Ishikawa (cell line): ENCODE measurements at regions not wholly inside any gene's neighbourhood (a gene's known extent, or its start where the extent isn't known, plus 50 kb on each side); places are given as distances from the start of the nearest gene placed in this dataset.

ENCODE experiments used
- CEBPB ChIP-seq: IDR thresholded peaks from 2 replicates; pipeline ENCODE4 v1.6.1; 2012
- CREB1 ChIP-seq: IDR thresholded peaks from 2 replicates; pipeline ENCODE4 v1.6.1; 2012; ENCODE audit warnings: low read depth
- EGR1 ChIP-seq: IDR thresholded peaks from 2 replicates; pipeline ENCODE4 v1.6.1; 2012
- EP300 ChIP-seq: IDR thresholded peaks from 2 replicates; pipeline ENCODE4 v1.6.1; 2012; ENCODE audit warnings: borderline replicate concordance
- FOXM1 ChIP-seq: IDR thresholded peaks from 2 replicates; pipeline ENCODE4 v1.6.1; 2012; ENCODE audit warnings: low read depth, borderline replicate concordance
- NFIC ChIP-seq: IDR thresholded peaks from 2 replicates; pipeline ENCODE4 v1.6.1; 2012
- RAD21 ChIP-seq: IDR thresholded peaks from 2 replicates; pipeline ENCODE4 v1.6.1; 2012; ENCODE audit warnings: low read depth
- TAF1 ChIP-seq: IDR thresholded peaks from 2 replicates; pipeline ENCODE4 v1.6.1; 2012; ENCODE audit warnings: low read depth, mild to moderate bottlenecking
- TCF12 ChIP-seq: IDR thresholded peaks from 2 replicates; pipeline ENCODE4 v1.6.1; 2012; ENCODE audit warnings: low read depth
- TEAD4 ChIP-seq: IDR thresholded peaks from 2 replicates; pipeline ENCODE4 v1.6.1; 2012
- YY1 ChIP-seq: IDR thresholded peaks from 2 replicates; pipeline ENCODE4 v1.6.1; 2012; ENCODE audit warnings: low read depth
- ZBTB7A ChIP-seq: IDR thresholded peaks from 2 replicates; pipeline ENCODE4 v1.6.1; 2012; ENCODE audit warnings: low read depth
- TF ChIP-seq, protein P1 (sequence below): IDR thresholded peaks from 2 replicates; pipeline ENCODE4 v1.6.1; 2012
- TF ChIP-seq, protein P2 (sequence below): IDR thresholded peaks from 2 replicates; pipeline ENCODE4 v1.6.1; 2012; ENCODE audit warnings: low read depth, mild to moderate bottlenecking
- TF ChIP-seq, protein P3 (sequence below): IDR thresholded peaks from 2 replicates; pipeline ENCODE4 v1.6.1; 2012

DNA sequence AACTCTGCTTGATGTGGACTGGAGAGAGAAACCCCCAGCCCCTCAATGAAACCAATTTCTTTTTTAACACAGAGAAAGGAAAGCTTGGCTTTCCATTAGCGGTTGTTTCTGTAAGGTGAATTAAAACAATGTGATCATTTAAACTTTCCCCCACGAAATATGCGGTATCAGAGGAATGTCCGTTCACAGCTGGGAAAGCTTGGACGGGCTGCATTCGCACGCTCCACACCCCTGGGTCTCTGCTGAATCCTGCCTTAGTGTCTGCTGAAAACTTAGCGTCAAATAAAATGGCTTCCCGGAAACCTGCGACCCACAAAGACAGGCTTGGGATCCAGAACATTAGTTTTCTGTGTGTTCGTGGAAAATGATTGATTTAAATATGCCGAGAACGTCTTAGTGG lies 71.7 kb downstream of the C16orf95 start:
- TF ChIP-seq CREB1: no peak
- no peak for TF ChIP-seq EP300
- no peak for TF ChIP-seq NFIC
- no peak for TF ChIP-seq YY1
- no peak for TF ChIP-seq TAF1
- TF ChIP-seq TEAD4: no peak
- no peak for TF ChIP-seq CEBPB
- no peak for TF ChIP-seq FOXM1
- TF ChIP-seq, protein P1, sequence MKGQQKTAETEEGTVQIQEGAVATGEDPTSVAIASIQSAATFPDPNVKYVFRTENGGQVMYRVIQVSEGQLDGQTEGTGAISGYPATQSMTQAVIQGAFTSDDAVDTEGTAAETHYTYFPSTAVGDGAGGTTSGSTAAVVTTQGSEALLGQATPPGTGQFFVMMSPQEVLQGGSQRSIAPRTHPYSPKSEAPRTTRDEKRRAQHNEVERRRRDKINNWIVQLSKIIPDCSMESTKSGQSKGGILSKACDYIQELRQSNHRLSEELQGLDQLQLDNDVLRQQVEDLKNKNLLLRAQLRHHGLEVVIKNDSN: no peak
- no peak for TF ChIP-seq ZBTB7A
- no peak for TF ChIP-seq RAD21
- no peak for TF ChIP-seq TCF12

DNA sequence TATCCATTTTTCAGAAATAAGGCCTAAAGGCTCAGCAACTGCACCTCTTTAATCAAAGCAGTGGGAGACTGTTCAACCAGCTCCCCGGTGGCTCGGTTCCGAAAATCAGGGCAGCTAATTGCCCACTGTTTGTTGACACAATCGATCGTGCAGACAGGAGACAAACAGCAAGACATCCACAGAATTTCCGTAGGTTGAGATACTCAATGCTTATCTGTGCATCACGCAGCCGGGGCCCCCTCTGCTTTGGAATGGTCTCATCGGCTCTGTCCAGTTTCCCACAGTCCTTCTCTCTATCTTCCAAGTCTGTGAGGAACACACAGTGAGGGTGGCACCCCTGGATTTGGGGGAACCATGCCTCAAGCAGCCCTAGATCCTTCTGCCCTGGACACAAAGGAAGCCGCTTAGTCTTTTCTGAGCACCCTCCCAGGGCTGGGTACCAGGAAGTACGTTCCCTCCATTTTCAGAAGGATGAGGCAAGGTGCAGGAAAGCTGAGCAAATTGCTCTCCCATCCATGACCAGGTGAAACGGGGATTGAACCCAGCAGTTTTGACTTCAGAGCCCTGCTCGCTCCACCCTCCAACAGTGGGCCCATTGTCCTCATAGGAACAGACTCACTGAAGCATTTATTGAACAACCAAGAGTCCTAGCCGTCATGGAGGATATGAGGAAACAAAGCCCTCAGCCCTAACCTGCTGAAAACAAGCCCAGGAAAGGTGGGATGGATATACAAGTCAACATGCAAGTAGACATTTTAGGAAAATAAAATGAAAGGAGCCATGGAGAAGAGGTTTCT lies 70.7 kb downstream of the C16orf95 start:
- no peak for TF ChIP-seq CREB1
- TF ChIP-seq, protein P2, sequence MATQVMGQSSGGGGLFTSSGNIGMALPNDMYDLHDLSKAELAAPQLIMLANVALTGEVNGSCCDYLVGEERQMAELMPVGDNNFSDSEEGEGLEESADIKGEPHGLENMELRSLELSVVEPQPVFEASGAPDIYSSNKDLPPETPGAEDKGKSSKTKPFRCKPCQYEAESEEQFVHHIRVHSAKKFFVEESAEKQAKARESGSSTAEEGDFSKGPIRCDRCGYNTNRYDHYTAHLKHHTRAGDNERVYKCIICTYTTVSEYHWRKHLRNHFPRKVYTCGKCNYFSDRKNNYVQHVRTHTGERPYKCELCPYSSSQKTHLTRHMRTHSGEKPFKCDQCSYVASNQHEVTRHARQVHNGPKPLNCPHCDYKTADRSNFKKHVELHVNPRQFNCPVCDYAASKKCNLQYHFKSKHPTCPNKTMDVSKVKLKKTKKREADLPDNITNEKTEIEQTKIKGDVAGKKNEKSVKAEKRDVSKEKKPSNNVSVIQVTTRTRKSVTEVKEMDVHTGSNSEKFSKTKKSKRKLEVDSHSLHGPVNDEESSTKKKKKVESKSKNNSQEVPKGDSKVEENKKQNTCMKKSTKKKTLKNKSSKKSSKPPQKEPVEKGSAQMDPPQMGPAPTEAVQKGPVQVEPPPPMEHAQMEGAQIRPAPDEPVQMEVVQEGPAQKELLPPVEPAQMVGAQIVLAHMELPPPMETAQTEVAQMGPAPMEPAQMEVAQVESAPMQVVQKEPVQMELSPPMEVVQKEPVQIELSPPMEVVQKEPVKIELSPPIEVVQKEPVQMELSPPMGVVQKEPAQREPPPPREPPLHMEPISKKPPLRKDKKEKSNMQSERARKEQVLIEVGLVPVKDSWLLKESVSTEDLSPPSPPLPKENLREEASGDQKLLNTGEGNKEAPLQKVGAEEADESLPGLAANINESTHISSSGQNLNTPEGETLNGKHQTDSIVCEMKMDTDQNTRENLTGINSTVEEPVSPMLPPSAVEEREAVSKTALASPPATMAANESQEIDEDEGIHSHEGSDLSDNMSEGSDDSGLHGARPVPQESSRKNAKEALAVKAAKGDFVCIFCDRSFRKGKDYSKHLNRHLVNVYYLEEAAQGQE: no peak
- TF ChIP-seq TAF1: no peak
- no peak for TF ChIP-seq RAD21
- TF ChIP-seq EGR1: no peak
- TF ChIP-seq, protein P1: no peak
- TF ChIP-seq NFIC: no peak
- TF ChIP-seq TCF12: no peak
- TF ChIP-seq TEAD4: no peak

DNA sequence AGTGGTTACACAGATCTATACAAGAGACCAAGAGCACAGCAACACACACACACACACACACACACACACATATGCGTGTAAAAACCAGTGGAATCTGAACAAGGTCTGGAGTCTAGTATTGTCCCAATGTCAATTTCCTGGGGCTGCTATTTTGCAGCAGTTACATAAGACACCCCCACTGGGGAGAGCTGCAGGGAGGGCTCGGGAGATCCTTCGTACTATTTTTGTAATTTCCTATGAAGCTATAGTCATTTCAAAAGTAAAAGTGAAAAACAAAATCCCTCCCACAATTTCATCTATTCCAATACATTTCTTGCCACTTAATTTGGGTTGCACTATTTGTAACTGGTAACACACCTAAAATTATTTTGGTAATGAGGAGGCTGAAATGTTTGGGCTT lies 68.5 kb downstream of the C16orf95 start:
- no peak for TF ChIP-seq TAF1
- no peak for TF ChIP-seq CEBPB
- no peak for TF ChIP-seq RAD21
- no peak for TF ChIP-seq CREB1
- TF ChIP-seq, protein P2: no peak

DNA sequence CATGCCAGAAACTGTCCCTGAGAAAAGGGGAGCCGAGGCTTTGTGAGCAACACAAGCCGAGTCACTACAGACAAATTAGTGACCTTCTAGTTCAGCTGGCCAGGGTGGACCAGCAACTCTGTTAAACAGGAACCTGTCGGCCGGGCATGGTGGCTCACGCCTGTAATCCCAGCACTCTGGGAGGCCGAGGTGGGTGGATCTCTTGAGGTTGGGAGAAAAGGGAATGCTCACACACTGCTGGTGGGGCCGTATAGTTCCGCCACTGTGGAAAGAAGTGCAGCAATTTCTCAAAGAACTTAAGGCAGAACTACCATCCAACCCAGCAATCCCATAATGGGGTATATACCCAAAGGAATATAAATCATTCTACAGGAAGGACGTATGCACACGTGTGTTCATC lies 67.8 kb downstream of the C16orf95 start:
- TF ChIP-seq TAF1: no peak
- TF ChIP-seq NFIC: no peak
- no peak for TF ChIP-seq CEBPB

DNA sequence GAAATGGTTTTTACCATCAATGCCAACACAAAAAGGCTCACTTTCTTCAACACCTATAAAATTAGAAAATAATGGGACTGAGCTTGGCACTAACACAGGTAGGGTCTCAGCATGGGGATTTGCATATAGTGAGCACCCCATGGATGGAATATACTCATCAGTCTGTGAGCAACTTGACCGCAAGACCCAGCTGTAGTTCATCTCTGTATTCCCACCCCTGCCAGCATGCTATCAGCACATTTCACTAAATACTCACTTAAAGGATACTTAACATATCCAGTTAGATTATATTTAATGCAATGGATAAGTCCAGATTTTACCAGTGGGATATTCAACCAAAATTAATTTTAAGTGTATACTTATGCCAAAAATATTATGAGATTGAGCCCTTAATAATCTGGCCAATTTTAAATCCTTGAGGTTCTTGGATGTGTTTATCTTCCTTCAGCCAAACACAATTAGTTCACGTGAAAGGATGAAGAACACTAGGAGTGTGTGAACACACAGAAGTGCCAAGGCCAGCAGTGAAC lies 66.7 kb downstream of the C16orf95 start:
- TF ChIP-seq TEAD4 (no peak), TCF12 (no peak), CREB1 (no peak), RAD21 (no peak), EGR1 (no peak), TAF1 (no peak), NFIC (no peak), YY1 (no peak), ZBTB7A (no peak), CEBPB (no peak), EP300 (no peak), FOXM1 (no peak)
- TF ChIP-seq, protein P1: no peak
- TF ChIP-seq, protein P3, sequence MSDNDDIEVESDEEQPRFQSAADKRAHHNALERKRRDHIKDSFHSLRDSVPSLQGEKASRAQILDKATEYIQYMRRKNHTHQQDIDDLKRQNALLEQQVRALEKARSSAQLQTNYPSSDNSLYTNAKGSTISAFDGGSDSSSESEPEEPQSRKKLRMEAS: no peak
- TF ChIP-seq, protein P2: no peak
